ENCODE measurements at regions not wholly inside any gene's neighbourhood (a gene's known extent, or its start where the extent isn't known, plus 50 kb on each side); places are given as distances from the start of the nearest gene placed in this dataset.

GRCh38 chr22:48867891-48868290 lies 959.8 kb downstream of the BRD1 start:
- Histone ChIP-seq H4K20me1 (ENCODE audit: insufficient read depth, low read length) (no peaks in the 10 kb centered on the region), H3K27ac (ENCODE audit: extremely low read length, insufficient read depth, low read length) (no peak overlapping the region), H3K4me3 (replicated peaks in 1 of 3; ENCODE audit: insufficient read depth in 1 of 3, low read depth in 2 of 3, low read length in 3 of 3) (no peak overlapping the region), H3K9me3 (ENCODE audit: low read length) (no peaks in the 10 kb centered on the region), H3K9ac (ENCODE audit: insufficient read depth, low read depth, low read length) (no peak overlapping the region), H3K79me2 (ENCODE audit: insufficient read depth, low read length) (no peaks in the 10 kb centered on the region), H3K4me1 (ENCODE audit: insufficient read depth, low read length) (peaks cover 8% of the 10 kb centered on the region; the same call in 1 of the 2 replicates), H2AFZ (ENCODE audit: low read length) (no peak overlapping the region), H3K27me3 (ENCODE audit: control insufficient read depth in 1 of 2, insufficient read depth in 2 of 2, low read length in 2 of 2) (peaks cover 5 to 50% of the 10 kb centered on the region in 2 experiments; a peak in 3 of 5 replicates), H3K36me3 (replicated peaks in 1 of 2; ENCODE audit: control insufficient read depth in 1 of 2, insufficient read depth in 2 of 2, low read length in 2 of 2) (no peaks in the 10 kb centered on the region), H3K4me2 (ENCODE audit: low read depth, low read length) (no peak overlapping the region)
- TF ChIP-seq SMARCC2 (IDR thresholded peaks at IDR 0.05), result no peak
- no peak for TF ChIP-seq DR1 (CRISPR knock-in tag; IDR thresholded peaks at IDR 0.05)
- no peak for TF ChIP-seq ZNF124 (CRISPR knock-in tag; IDR thresholded peaks at IDR 0.05)
- TF ChIP-seq RBM39 (IDR thresholded peaks at IDR 0.05; ENCODE audit: low read depth, low read length, poor library complexity, severe bottlenecking), result no peak
- TF ChIP-seq IRF1 (CRISPR knock-in tag; IDR thresholded peaks at IDR 0.05; ENCODE audit: low read depth), result no peak
- TF ChIP-seq SRSF1 (optimal IDR thresholded peaks at IDR 0.05; ENCODE audit: low read depth, low read length), result no peak
- TF ChIP-seq MAFG (CRISPR knock-in tag; IDR thresholded peaks at IDR 0.05), result no peak
- no peak for TF ChIP-seq TBX2 (CRISPR knock-in tag; IDR thresholded peaks at IDR 0.05; ENCODE audit: borderline replicate concordance)
- FAIRE-seq (no peak), ATAC-seq (no peak), DNase-seq (ENCODE audit: low spot score) (no peak)
- ChIA-PET CTCF (ENCODE audit: low intra/inter-chr PET ratio, low total read pairs) (no interaction called here), POLR2A (no interaction called here)
- WGBS (ENCODE audit: low lambda C conversion rate), result 17% methylated on average over 5 of the region's 10 CpGs
- in situ Hi-C loops (cut with HindIII; ENCODE audit: extremely low pct_ligation_motif_present, low pct_unique_long_range_greater_than_20kb) (no loop called here), intact Hi-C loops (cut with micrococcal nuclease; ENCODE audit: unreplicated experiment) (no loop called here)
- BruUV-seq (replicated peaks), result no TSS peak

Data from HepG2 (cell line).